HG03439 (cell line): ENCODE measurements at regions not wholly inside any gene's neighbourhood (a gene's known extent, or its start where the extent isn't known, plus 50 kb on each side); places are given as distances from the start of the nearest gene placed in this dataset.

Experiments
- ATAC-seq: cut with Tn5 transposase; IDR thresholded peaks from one replicate; pipeline ENCODE4 v1.9.1; 2021; ENCODE audit warnings: mild to moderate bottlenecking, moderate library complexity; ENCODE audit not compliant: unreplicated experiment

- no peak for ATAC-seq
These were observed 66.3 kb downstream of the MYCN start for GRCh38 chr2:16006537-16007166.

DNA sequence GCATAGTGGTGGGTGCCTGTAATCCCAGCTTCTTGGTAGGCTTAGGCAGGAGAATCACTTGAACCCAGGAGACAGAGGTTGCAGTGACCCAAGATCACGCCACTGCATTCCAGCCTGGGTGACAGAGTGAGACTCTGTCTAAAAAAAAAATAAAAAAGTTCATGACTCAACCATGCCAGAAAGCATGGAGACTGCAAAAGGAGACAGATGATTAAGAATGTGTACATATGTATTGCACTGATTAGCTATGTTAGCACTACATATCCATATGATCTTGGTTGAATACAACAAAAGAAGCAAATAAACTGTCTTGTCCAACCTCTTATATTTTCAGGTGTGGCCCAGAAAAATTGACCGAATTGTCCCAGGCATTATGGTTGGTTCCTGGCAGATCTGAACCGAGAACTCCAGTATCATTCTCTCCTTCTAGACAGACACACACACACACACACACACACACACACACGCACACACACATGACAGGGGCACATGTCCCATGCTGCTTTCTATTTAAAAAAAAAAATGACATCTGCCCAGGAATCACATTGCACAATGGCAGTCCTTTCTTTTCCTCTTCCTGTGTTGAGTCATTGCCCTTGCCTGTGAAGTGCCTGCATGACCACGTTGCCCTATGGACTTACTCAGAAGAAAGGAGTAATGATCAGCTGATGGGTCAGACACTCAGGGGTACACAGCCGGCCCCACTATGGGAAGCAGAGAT, 65.6 kb downstream of the MYCN start:
- ATAC-seq: no peak

DNA sequence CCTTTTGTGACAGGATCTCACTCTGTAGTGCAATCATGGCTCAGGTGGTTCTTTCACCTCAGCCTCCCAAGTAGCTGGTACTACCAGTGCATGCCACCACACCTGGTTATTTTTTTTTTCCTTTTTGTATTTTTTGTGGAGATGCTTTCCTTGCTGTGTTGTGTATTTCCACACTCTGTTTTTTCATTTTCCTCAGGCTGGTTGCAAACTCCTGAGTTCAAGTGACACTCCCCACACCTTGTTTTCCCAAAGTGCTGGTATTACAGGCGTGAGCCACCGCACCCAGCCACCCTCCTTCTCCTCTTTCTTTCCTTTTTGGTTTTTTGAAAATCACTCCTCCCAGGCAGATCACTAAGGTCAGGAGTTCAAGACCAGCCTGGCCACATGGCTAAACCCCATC, 65.0 kb downstream of the MYCN start:
- no peak for ATAC-seq

DNA sequence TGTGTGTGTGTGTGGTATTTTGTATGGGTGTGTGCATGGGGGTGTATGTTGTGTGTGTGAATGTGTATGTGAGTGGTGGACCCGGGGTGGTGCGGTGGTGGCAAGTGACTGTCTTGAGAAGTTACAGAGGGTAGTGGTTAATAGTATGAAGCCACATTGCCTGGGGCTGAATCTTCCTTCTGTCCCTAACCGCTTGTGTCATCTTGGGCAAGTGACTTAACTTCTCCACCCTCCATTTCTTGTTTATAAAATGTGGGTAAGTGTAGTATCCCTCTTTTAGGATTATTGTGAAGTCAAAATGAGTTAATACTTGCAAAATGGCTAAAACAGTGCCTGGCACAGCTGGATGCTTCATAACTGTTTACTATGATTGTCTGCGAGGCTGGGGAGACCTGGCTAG, 63.5 kb downstream of the MYCN start:
- ATAC-seq: no peak

DNA sequence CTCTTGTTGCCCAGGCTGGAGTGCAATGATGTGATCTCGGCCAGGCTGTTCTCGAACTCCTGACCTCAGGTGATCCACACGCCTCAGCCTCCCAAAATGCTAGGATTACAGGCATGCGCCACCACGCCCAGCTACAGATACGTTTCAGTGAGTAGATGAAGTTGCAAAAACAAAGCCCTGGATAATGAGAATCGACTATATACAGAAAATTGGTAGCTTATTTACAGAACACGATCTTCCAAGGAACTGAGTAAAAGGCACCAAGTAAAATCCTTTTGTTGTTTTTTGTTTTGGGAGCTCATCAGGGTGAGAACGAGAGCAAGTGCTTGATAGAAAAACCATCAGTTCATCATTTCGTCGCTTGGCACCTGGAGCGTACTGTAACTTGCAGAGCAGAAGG, 62.8 kb downstream of the MYCN start:
- no peak for ATAC-seq

DNA sequence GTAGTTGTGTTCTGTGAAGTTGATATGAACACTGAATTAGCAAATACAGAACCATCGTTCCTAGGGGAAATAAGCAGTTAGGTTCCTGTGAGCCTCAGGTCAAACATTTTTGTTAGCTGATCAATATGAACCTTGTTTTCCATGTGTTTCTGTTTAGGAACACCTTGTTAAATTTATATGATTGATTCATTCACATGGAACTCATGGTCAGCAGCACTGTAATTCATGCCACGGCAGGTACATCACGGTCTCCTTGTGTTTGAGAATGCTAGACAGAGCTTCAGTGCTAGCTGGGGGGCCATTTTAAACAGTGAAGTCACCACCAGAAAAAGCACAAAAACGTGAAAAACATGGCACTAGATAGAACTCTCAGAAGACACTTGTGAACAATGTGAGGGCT, 62.2 kb downstream of the MYCN start:
- ATAC-seq: no peak

- ATAC-seq: no peak
These were observed 61.8 kb downstream of the MYCN start for GRCh38 chr2:16002144-16002543.

GRCh38 chr2:16000642-16001041, 60.3 kb downstream of the MYCN start:
- no peak for ATAC-seq

DNA sequence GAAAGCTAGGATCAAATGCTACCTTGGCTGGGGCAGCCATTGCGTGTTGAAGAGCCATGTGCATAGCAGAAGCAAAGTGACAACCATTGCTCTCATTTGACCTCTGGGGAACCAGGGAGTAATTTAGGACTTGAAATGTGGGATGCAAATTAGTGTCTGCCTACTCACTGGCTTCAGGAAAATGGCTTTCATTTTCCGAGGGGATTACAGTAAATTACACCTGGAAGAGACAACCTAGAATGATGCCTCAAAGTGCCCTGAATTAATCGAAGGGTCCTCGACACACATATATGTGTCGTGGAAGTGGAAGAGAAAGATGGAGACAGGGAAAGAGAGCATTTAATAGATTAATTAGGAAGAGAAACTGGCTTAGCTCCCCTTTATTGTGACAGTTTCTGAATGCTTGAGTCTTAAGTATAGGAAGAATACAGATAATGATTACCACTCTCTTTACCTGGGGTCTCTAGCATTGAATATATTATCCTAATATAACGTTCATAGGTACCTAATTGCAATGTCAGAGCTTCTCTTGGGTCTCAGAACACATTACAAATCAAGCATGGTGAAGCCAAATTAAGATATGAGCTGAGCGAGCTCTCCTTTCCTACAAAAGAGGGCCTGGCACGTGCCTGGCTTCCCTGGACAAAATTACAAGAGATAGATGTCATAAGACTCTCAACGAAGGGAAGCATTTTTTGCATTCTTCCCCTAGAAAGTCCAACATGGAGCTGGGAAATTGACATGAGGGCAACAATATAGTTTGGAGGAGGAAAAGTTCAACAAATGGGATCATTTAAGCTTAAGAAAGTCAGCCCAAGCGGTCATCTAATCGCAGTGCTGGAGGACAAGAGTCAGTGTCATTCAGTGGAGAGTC, 59.5 kb downstream of the MYCN start:
- no peak for ATAC-seq

GRCh38 chr2:15997728-15998280, 57.5 kb downstream of the MYCN start:
- no peak for ATAC-seq

- ATAC-seq: no peak
These were observed 56.4 kb downstream of the MYCN start for GRCh38 chr2:15996536-15997423.
